WTC11 (cell line): ENCODE measurements at regions not wholly inside any gene's neighbourhood (a gene's known extent, or its start where the extent isn't known, plus 50 kb on each side); places are given as distances from the start of the nearest gene placed in this dataset.

Source experiments
- E2F4 ChIP-seq: sonication (generic); formaldehyde crosslinking; IDR thresholded peaks from 2 replicates; pipeline ENCODE4 v1.8.1; 2022; ENCODE audit warnings: low read depth, mild to moderate bottlenecking, moderate library complexity, missing genetic modification reagents, borderline replicate concordance
- TEAD4 ChIP-seq: sonication (generic); formaldehyde crosslinking; IDR thresholded peaks from 2 replicates; pipeline ENCODE4 v1.8.0; 2022; ENCODE audit warnings: mild to moderate bottlenecking, missing genetic modification reagents
- TF ChIP-seq, protein P1 (sequence below): fragments of 200-600 bp; IDR thresholded peaks from 2 replicates; pipeline ENCODE4 v1.8.0; 2022; ENCODE audit warnings: antibody characterized with exemption

- TF ChIP-seq, protein P1, sequence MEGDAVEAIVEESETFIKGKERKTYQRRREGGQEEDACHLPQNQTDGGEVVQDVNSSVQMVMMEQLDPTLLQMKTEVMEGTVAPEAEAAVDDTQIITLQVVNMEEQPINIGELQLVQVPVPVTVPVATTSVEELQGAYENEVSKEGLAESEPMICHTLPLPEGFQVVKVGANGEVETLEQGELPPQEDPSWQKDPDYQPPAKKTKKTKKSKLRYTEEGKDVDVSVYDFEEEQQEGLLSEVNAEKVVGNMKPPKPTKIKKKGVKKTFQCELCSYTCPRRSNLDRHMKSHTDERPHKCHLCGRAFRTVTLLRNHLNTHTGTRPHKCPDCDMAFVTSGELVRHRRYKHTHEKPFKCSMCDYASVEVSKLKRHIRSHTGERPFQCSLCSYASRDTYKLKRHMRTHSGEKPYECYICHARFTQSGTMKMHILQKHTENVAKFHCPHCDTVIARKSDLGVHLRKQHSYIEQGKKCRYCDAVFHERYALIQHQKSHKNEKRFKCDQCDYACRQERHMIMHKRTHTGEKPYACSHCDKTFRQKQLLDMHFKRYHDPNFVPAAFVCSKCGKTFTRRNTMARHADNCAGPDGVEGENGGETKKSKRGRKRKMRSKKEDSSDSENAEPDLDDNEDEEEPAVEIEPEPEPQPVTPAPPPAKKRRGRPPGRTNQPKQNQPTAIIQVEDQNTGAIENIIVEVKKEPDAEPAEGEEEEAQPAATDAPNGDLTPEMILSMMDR, result no peak
- TF ChIP-seq E2F4 (no peak), TEAD4 (no peak)
Measured at GRCh38 chr14:26766726-26767125, 168.9 kb upstream of the NOVA1 start.
